Stromal cell of bone marrow (primary cell): ENCODE measurements at regions not wholly inside any gene's neighbourhood (a gene's known extent, or its start where the extent isn't known, plus 50 kb on each side); places are given as distances from the start of the nearest gene placed in this dataset.

Experiments used
- DNase-seq: peaks from one replicate; pipeline ENCODE4 v3.0.0-alpha.2; 2012; ENCODE audit warnings: low read depth

GRCh38 chr21:26653430-26653829 lies 80.3 kb upstream of the CYYR1 start:
- no peak for DNase-seq

GRCh38 chr21:26652854-26653253 lies 79.8 kb upstream of the CYYR1 start:
- no peak for DNase-seq

DNA sequence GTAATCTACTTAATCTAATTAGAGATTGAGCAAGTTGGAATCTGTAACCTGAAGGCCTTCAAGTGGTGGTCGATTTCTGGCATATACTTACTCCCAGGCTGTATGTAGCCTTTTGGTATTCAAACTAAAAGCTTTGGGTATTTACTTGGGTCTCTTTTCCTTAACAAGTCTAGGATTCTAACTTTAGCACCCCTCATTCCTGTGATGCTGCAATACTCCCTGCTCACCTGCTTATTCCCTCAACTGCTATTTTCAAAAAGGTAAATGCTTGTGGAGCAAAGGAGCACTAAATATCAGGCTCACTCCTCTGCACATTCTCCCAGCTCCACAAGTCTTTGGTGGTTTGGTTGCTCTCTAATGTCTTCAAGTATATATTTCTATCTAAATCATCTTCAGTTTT lies 68.0 kb upstream of the CYYR1 start:
- DNase-seq: no peak

- no peak for DNase-seq
These were observed 64.2 kb upstream of the CYYR1 start for GRCh38 chr21:26637201-26637745.

DNA sequence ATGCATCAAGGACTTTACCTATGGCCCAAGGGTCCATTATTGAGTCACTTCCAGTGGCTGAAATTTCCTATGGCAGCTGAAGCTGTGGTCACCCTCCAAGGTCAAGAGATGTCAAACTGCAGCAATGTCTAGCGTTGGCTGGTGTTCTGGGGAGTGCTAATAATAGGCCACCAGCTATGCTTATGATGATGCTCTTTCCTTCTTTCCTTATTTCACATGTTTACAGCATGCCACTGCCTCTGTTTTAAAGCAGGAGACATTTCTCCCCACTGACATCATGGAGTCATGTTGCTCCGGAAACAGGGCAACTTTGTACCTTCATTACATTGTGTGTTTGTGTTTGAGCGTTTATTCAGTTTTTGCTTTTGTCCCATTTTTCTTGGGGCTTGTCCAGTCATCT lies 62.6 kb upstream of the CYYR1 start:
- DNase-seq: no peak

DNA sequence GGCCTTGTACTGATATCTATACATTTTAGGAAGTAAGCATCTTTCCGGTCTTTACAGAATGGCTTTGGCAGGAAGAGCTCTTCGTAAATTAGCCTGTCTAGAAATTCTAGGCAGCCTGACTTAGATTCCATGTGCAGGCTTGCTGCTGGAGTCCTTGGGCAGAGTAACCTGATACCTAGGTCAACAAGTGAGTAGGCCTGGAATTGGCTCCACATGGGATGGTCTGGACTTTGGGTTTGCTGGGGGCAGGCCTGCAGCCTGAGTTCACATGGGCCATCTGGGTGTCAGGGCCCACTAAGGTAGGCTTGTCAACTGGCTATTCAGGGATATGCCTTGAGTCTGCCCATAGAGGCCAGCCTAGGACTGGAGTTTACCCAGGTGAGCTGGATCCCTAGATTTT lies 59.6 kb upstream of the CYYR1 start:
- no peak for DNase-seq

DNA sequence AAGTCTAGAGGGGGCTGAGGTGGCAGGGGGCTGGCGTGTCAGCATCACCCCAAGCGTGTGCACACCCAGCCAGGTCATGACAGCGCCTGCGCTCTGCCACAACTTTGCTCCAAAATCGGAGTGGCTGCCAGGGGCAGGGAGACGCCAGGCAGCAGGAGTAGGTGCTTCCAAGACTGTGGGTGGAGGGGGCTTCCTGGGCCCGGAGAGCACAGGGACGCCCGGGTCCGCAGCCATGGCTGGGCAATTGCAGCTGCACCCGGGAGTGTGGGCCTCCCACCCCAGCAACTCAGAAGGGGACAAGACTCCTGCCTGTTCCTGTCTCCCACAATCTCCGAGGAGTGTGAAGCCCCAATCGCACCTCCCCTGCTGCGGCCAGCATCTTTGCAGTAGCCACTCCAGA lies 53.1 kb upstream of the CYYR1 start:
- DNase-seq: no peak

DNA sequence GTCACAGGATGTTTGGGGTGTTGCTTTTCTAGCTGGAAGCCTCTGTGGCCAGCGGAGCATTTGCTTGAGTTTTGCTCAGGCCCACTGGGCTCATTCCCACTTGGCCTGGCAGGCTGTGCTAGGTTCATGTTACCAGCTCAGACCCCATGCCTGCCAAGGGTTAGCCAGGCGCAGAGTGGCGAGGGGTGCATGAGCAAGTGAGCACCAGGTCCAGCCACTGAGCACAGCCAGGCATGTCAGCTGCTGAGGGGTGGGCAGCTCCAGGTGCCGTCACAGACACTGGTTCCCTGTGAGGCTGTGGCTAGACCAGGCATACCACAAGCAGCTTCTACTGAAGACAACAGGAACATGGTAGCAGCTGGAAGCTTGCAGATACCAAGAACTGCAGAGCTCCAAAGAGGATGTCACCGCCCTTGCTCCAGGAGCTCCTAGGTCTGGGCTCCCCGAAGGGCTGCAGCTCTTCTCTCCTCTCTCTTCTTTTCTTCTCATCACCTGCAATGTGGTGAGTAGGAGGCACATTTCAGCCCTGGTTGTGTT lies 52.0 kb upstream of the CYYR1 start:
- no peak for DNase-seq
